HG03432 (cell line): ENCODE measurements at regions not wholly inside any gene's neighbourhood (a gene's known extent, or its start where the extent isn't known, plus 50 kb on each side); places are given as distances from the start of the nearest gene placed in this dataset.

ENCODE experiments used
- ATAC-seq: cut with Tn5 transposase; IDR thresholded peaks from one replicate; pipeline ENCODE4 v1.9.1; 2021; ENCODE audit warnings: mild to moderate bottlenecking, moderate library complexity; ENCODE audit not compliant: unreplicated experiment

- no peak for ATAC-seq
Measured at GRCh38 chr9:1320607-1321195, 270.5 kb downstream of the DMRT2 start.

- no peak for ATAC-seq
Measured at GRCh38 chr9:1327467-1327866, 277.3 kb downstream of the DMRT2 start.

GRCh38 chr9:1328341-1328740 lies 278.2 kb downstream of the DMRT2 start:
- no peak for ATAC-seq

- no peak for ATAC-seq
Measured at GRCh38 chr9:1331546-1332038, 281.4 kb downstream of the DMRT2 start.

GRCh38 chr9:1332156-1332555 lies 282.0 kb downstream of the DMRT2 start:
- ATAC-seq = no peak

GRCh38 chr9:1335174-1335573 lies 285.0 kb downstream of the DMRT2 start:
- ATAC-seq = no peak

GRCh38 chr9:1337169-1337568 lies 287.0 kb downstream of the DMRT2 start:
- no peak for ATAC-seq

- ATAC-seq = no peak
Measured at GRCh38 chr9:1340390-1340789, 290.2 kb downstream of the DMRT2 start.

GRCh38 chr9:1353291-1353690 lies 303.1 kb downstream of the DMRT2 start:
- ATAC-seq = no peak

GRCh38 chr9:1354086-1354485 lies 303.9 kb downstream of the DMRT2 start:
- no peak for ATAC-seq

- no peak for ATAC-seq
Measured at GRCh38 chr9:1354606-1355005, 304.4 kb downstream of the DMRT2 start.

- no peak for ATAC-seq
Measured at GRCh38 chr9:1355656-1356055, 305.5 kb downstream of the DMRT2 start.

GRCh38 chr9:1362845-1363244 lies 312.7 kb downstream of the DMRT2 start:
- no peak for ATAC-seq

- no peak for ATAC-seq
Measured at GRCh38 chr9:1366276-1366675, 316.1 kb downstream of the DMRT2 start.

- ATAC-seq = no peak
Measured at GRCh38 chr9:1369297-1369696, 319.1 kb downstream of the DMRT2 start.

- ATAC-seq = no peak
Measured at GRCh38 chr9:1373445-1373844, 323.3 kb downstream of the DMRT2 start.

GRCh38 chr9:1383899-1384455 lies 333.8 kb downstream of the DMRT2 start:
- no peak for ATAC-seq

GRCh38 chr9:1384816-1385215 lies 334.7 kb downstream of the DMRT2 start:
- no peak for ATAC-seq

GRCh38 chr9:1386420-1386819 lies 336.3 kb downstream of the DMRT2 start:
- no peak for ATAC-seq

- no peak for ATAC-seq
Measured at GRCh38 chr9:1388216-1388615, 338.1 kb downstream of the DMRT2 start.

GRCh38 chr9:1400983-1401382 lies 350.8 kb downstream of the DMRT2 start:
- no peak for ATAC-seq

GRCh38 chr9:1404940-1405339 lies 354.8 kb downstream of the DMRT2 start:
- no peak for ATAC-seq

- no peak for ATAC-seq
Measured at GRCh38 chr9:1411826-1412225, 361.7 kb downstream of the DMRT2 start.
